ENCODE measurements at regions not wholly inside any gene's neighbourhood (a gene's known extent, or its start where the extent isn't known, plus 50 kb on each side); places are given as distances from the start of the nearest gene placed in this dataset.

DNA sequence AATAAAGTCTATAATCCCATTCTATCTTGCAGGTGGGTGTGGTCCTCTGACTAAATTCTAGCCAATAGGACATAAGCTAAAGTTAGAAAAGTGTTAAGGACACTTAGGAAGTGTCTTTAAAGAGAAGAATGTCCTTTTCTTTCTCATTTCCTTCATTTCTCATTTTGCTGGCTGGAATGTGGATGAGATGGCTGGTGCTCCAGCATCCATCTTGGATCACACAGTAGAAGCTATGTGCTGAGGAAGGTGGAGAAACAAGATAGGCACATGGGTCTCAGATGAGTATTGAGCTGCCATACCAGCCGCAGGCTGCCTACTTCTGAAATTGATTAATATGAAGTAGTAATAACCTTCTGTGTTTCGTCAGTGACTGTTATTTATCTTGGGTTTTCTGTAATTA is 289.0 kb downstream of the LRFN2 start:
- no peak for TF ChIP-seq EZH2 (IDR thresholded peaks at IDR 0.05)
- TF ChIP-seq FOXP2 (optimal IDR thresholded peaks at IDR 0.05; ENCODE audit: control extremely low read depth, extremely low read length, insufficient read depth), result no peak

Data from SK-N-MC (cell line).